GM12892 (cell line): ENCODE measurements at regions not wholly inside any gene's neighbourhood (a gene's known extent, or its start where the extent isn't known, plus 50 kb on each side); places are given as distances from the start of the nearest gene placed in this dataset.

Source experiments
- DNase-seq: peaks from one replicate; pipeline ENCODE4 v3.0.0; 2011; ENCODE audit not compliant: insufficient read length
- FAIRE-seq: peaks from 2 replicates; lab custom pipeline; 2011; peaks lifted over from hg19 to GRCh38; lab: Jason Lieb, UNC
- POLR2A ChIP-seq: IDR thresholded peaks from 2 replicates; pipeline ENCODE4 v1.6.1; 2011; ENCODE audit warnings: low read depth, low read length, control low read depth
- POLR2AphosphoS5 ChIP-seq: IDR thresholded peaks from 2 replicates; pipeline ENCODE4 v1.6.1; 2011; ENCODE audit warnings: low read depth, low read length, control low read depth
- TAF1 ChIP-seq: IDR thresholded peaks from 2 replicates; pipeline ENCODE4 v1.6.1; 2011; ENCODE audit warnings: low read depth, mild to moderate bottlenecking, control low read depth, low read length, borderline replicate concordance

DNA sequence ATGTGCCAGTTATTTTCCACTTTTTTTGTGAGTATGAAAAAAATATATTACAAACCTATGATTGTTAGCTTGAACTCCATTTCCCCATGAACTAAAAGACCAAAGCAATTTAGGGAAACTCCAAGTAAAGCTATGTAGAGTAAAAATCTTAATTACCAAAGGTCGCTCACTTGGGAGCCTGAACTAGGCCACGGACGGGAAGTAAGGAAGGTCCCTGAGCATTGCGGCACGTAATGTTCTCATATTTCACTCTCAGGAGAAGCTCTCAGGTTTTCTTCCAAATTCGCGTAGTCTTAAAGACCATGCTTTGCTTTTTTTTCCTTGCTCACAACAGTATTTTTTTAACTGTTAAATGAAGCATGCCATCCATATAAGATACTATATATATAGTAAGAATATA is 215.3 kb upstream of the RARB start:
- no peak for DNase-seq
- no peak for FAIRE-seq
- TF ChIP-seq TAF1: no peak
- no peak for TF ChIP-seq POLR2A
- TF ChIP-seq POLR2AphosphoS5: no peak

DNA sequence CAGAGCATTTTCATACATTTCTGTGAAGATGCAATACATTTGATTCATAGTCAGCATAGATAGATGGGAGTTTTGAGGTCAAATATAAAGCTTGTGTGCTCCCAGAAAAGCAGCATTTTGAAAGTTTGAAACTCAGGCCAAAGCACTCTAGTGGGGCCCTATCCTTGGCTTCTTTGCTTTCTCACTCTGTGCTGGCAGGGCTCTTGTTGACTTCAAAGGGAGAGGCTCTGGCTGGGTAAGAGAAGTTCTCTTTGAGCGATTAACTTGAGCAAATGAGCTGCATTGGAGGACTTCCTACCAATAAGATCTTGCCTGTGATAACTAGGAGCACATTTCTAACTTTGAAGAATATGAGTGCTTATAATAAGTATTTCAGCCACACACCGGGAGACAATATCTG is 214.0 kb upstream of the RARB start:
- FAIRE-seq: no peak
- TF ChIP-seq POLR2AphosphoS5 (no peak), TAF1 (no peak), POLR2A (no peak)
- no peak for DNase-seq

DNA sequence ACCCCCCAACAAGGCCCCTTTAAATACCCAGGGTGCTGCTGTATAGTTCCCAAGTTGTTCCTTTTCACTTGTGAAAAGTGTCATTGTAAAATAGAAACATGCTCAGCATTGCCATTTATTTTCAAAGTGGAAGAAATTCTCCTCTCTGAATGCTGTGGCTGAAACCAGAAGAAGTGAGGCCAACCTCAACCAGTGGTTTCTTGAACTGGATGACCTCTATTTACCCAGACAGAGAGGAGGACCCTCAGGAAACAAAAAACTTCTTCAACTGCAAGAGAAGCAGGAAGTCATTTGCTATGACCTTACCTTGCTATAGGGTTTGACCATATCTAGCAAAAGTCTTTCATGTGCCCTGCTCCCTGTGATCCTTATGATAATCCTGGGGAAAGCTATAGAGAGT is 209.7 kb upstream of the RARB start:
- FAIRE-seq: no peak
- DNase-seq: no peak
- TF ChIP-seq POLR2A (no peak), POLR2AphosphoS5 (no peak), TAF1 (no peak)

DNA sequence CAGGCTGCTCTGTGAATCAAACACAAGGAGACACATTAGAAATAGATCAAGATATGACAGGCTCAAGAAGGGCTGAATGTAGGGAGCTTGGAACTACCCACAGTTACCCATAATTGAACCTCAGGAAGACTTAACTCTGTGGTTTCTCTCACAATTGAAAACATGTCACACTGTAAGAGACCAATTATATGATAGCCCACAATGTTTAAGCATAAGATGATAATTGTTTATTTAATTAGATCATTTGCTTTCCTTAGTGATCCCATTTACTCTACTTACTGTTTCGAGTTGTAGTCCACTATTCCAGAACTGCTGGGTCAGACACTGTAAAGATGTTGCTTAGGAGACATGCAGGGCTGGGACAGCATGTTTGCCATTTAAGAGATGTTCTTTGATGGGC is 201.3 kb upstream of the RARB start:
- DNase-seq (no peak), FAIRE-seq (no peak)
- TF ChIP-seq TAF1 (no peak), POLR2AphosphoS5 (no peak), POLR2A (no peak)

DNA sequence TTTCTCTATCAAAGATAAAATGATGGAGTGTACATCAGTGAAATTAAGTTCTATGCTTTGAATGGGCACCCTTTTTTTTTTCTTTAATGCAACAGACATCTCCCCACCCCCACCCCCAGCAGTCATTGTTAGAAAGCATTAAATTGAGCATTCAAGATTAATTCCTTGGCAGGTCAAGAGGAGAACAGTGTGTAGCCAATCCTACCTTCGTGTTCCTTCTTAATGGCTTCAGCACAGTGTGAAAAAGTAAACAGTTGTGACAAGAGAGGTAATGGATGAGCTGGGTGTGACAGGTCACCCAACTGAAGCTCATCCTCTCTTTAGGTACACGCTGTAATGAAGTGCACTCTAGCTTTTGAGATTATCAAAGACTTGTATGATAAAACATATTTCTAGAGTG is 198.5 kb upstream of the RARB start:
- TF ChIP-seq TAF1 (no peak), POLR2A (no peak), POLR2AphosphoS5 (no peak)
- FAIRE-seq (no peak), DNase-seq (no peak)

DNA sequence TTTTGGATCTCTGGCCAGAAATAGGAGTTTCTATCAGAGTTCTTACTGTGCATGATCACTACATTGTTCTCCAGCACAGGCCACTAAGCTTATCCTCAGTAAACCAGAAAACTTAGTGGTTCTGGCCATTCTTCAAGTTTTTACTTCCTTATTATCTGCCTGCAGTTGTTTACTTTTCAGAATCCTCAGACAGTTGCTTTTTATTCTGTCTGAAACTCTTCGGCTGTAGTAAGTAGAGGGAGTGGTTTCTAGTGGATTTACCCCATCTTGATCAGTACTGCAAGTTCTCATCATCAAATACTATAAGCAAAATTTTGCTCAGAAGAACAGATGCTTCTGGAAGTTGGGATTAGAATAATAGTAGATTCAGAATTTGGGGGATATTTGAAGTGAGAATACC is 193.0 kb upstream of the RARB start:
- TF ChIP-seq POLR2A (no peak), POLR2AphosphoS5 (no peak), TAF1 (no peak)
- FAIRE-seq (no peak), DNase-seq (no peak)

DNA sequence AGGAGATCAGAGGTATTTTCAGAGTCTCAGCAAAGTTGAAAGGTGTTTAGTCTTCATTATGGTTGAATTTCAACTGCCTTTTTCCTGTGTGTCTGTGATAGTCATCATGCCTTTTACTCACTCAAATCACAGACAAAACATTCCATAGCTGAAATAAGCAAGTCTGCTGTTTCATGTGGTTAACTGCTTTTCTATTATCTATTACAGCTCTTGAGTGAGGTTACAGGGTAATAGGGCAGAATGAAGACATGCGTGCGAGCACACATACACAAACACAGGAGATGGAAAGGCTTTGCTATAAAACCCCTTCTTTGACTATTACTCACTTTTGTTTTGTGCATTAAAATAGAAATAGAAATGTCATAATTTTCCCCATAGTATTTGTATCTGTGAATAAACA is 192.6 kb upstream of the RARB start:
- no peak for FAIRE-seq
- no peak for DNase-seq
- TF ChIP-seq POLR2AphosphoS5: no peak

DNA sequence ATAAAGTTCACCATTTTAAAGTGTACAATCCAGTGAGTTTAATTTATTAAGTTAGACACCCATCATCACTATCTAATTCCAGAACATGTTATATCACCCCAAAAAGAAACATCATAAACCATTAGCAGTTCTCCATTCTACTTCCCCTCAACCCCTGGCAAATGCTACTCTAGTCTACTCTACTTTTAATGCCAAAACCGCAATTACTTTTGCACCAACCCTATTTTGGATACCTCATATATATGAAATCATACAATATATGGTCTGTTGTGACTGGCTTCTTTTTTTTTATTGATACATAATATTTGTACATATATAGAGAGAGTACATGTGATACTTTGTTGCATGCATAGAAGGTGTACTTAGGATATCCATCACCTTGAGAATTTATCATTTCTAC is 190.5 kb upstream of the RARB start:
- DNase-seq: no peak
- no peak for TF ChIP-seq TAF1
- no peak for TF ChIP-seq POLR2AphosphoS5
- TF ChIP-seq POLR2A: no peak
- no peak for FAIRE-seq

DNA sequence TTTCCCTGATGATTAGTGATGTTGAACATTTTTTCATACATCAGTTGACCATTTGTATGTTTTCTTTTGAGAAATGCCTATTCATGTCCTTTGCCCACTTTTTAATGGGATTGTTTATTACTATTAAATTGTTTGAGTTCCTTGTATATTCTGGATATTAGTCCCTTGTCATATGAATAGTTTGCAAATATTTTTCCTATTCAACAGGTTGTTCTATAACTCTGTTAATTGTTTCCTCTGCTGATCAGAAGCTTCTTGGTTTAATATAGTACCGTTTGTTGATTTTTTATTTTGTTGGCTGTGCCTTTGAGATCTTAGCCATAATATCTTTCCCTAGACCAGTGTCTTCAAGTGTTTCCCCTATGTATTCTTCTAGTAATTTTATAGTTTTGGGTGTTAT is 189.0 kb upstream of the RARB start:
- FAIRE-seq: no peak
- DNase-seq: no peak
- TF ChIP-seq TAF1 (no peak), POLR2AphosphoS5 (no peak), POLR2A (no peak)

DNA sequence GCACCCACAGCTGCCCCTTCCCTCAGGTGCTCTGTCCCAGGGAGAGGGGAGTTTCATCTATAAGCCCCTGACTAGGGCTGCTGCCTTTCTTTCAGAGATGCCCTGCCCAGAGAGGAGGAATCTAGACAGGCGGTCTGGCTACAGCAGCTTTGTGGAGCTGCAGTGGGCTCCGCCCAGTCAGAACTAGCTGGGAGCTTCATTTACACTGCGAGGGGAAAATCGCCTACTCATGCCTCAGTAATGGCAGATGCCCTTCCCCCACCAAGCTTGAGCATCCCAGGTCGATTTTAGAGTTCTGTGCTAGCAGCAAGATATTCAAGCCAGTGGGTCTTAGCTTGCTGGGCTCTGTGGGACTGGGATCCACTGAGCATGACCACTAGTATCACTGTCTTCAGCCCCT is 181.2 kb upstream of the RARB start:
- DNase-seq (no peak), FAIRE-seq (no peak)
- TF ChIP-seq POLR2AphosphoS5: no peak
- TF ChIP-seq POLR2A: no peak
- no peak for TF ChIP-seq TAF1

DNA sequence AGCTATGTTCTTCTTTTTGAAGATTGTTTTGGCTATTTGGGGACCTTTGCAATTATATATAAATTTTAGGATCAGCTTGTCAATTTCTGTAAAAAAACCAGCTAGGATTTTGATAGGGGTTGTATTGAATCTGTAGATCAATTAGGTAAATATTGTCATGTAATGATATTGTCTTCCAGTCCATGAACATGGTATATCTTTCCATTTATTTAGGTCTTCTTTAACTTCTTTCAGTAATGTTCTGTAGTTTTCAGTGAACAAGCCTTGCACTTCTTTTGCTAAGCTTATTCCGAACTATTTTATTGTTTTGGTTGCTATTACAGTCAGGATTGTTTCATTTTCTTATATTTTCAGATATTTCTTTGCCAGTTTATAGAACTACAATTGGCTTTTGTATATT is 175.8 kb upstream of the RARB start:
- TF ChIP-seq POLR2AphosphoS5 (no peak), POLR2A (no peak), TAF1 (no peak)
- DNase-seq (no peak), FAIRE-seq (no peak)

DNA sequence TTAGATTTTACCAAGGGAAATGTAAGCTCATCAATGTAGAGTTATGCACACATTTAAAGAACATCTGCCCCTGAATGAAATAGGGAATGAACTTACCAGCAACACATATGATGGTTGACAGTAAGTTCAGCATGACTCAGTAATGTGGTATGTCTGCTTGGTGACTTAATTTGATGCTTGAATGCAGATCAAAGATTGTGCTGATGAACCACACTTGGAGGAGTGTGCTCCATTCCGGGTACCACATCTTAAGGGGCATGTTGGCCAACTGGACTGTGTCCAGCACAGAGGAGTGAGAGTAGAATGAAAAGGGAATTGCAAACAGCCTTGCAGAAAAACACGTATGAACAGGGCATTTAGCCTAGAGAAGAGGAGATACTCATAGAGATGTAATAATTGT is 171.0 kb upstream of the RARB start:
- TF ChIP-seq TAF1 (no peak), POLR2AphosphoS5 (no peak), POLR2A (no peak)
- FAIRE-seq (no peak), DNase-seq (no peak)

DNA sequence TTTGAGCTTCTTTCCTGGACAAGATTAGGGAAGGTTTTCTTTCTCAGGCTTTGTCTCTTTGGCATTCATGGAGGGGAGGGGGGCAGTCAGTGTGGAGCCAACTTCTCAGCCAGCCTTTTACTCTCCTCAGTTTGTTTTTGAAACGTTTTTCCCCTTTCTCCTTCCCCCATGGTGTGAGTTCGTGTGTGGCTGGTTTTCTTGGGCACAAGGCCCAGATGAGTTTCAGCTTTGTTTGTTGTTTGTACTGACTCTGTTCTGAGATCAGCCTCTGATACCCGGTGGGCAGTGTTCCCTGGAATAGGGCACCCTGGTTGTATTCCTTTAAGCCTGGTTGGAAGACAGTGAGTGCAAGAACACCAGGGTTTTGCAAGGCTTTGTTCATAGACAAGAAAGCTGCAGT is 168.2 kb upstream of the RARB start:
- no peak for TF ChIP-seq TAF1
- TF ChIP-seq POLR2A: no peak
- no peak for TF ChIP-seq POLR2AphosphoS5
- DNase-seq: no peak
- no peak for FAIRE-seq
